HuH-7.5 (cell line): ENCODE measurements at regions not wholly inside any gene's neighbourhood (a gene's known extent, or its start where the extent isn't known, plus 50 kb on each side); places are given as distances from the start of the nearest gene placed in this dataset.

Experiments
- DNase-seq: peaks from one replicate; pipeline ENCODE4 v3.0.0; 2011; ENCODE audit warnings: low spot score

- DNase-seq: no peak
These were observed 203.3 kb downstream of the COG6 start for GRCh38 chr13:39858794-39859193.

- no peak for DNase-seq
These were observed 204.4 kb downstream of the COG6 start for GRCh38 chr13:39859898-39860297.

- DNase-seq: no peak
These were observed 207.4 kb downstream of the COG6 start for GRCh38 chr13:39862900-39863299.

GRCh38 chr13:39864221-39864620 is 208.8 kb downstream of the COG6 start:
- DNase-seq: no peak

- DNase-seq: no peak
These were observed 211.3 kb downstream of the COG6 start for GRCh38 chr13:39866722-39867121.

GRCh38 chr13:39867807-39868206 is 212.3 kb downstream of the COG6 start:
- DNase-seq: no peak

GRCh38 chr13:39870197-39870747 is 214.8 kb downstream of the COG6 start:
- DNase-seq: no peak

- no peak for DNase-seq
These were observed 219.0 kb downstream of the COG6 start for GRCh38 chr13:39874331-39875053.

- no peak for DNase-seq
These were observed 219.9 kb downstream of the COG6 start for GRCh38 chr13:39875111-39875987.

GRCh38 chr13:39876258-39876657 is 220.8 kb downstream of the COG6 start:
- DNase-seq: no peak

- no peak for DNase-seq
These were observed 221.7 kb downstream of the COG6 start for GRCh38 chr13:39877134-39877533.

- DNase-seq: no peak
These were observed 224.0 kb downstream of the COG6 start for GRCh38 chr13:39879286-39880035.

GRCh38 chr13:39881383-39881782 is 225.9 kb downstream of the COG6 start:
- no peak for DNase-seq

- no peak for DNase-seq
These were observed 226.4 kb downstream of the COG6 start for GRCh38 chr13:39881887-39882286.

- DNase-seq: no peak
These were observed 228.7 kb downstream of the COG6 start for GRCh38 chr13:39884166-39884565.

- DNase-seq: no peak
These were observed 230.9 kb downstream of the COG6 start for GRCh38 chr13:39886336-39886735.

GRCh38 chr13:39887387-39887786 is 231.9 kb downstream of the COG6 start:
- DNase-seq: no peak

- DNase-seq: no peak
These were observed 233.7 kb downstream of the COG6 start for GRCh38 chr13:39888865-39889810.

GRCh38 chr13:39890537-39890936 is 235.1 kb downstream of the COG6 start:
- no peak for DNase-seq

- no peak for DNase-seq
These were observed 237.5 kb downstream of the COG6 start for GRCh38 chr13:39892721-39893685.
